Trophoblast cell (in vitro differentiated cells and primary cell): ENCODE measurements at regions not wholly inside any gene's neighbourhood (a gene's known extent, or its start where the extent isn't known, plus 50 kb on each side); places are given as distances from the start of the nearest gene placed in this dataset.

ENCODE experiments used
- DNase-seq, 2 donors: peaks; one replicate each; pipeline ENCODE4 v3.0.0-alpha.2; 2016
- H2AFZ ChIP-seq: 2 replicates; pipeline ENCODE4 v1.6.1; 2013; ENCODE audit warnings: low read length, moderate library complexity, mild to moderate bottlenecking; ENCODE audit not compliant: insufficient read depth, poor library complexity
- H2AK5ac ChIP-seq: 2 replicates; pipeline ENCODE4 v1.6.1; 2013; ENCODE audit warnings: mild to moderate bottlenecking, low read length
- H2BK120ac ChIP-seq: 2 replicates; pipeline ENCODE4 v1.6.1; 2013; ENCODE audit warnings: low read length, mild to moderate bottlenecking, moderate library complexity; ENCODE audit not compliant: insufficient read depth, poor library complexity
- H2BK12ac ChIP-seq: 2 replicates; pipeline ENCODE4 v1.6.1; 2013; ENCODE audit warnings: mild to moderate bottlenecking, low read length, moderate library complexity
- H2BK5ac ChIP-seq: 2 replicates; pipeline ENCODE4 v1.6.1; 2013; ENCODE audit warnings: low read length, low read depth, moderate library complexity, mild to moderate bottlenecking; ENCODE audit not compliant: poor library complexity
- H3K14ac ChIP-seq: 2 replicates; pipeline ENCODE4 v1.6.1; 2013; ENCODE audit warnings: mild to moderate bottlenecking, low read length
- H3K18ac ChIP-seq: 2 replicates; pipeline ENCODE4 v1.6.1; 2013; ENCODE audit warnings: mild to moderate bottlenecking, low read length
- H3K23ac ChIP-seq: 2 replicates; pipeline ENCODE4 v1.6.1; 2013; ENCODE audit warnings: low read length
- H3K27ac ChIP-seq: 2 replicates; pipeline ENCODE4 v1.5.1; 2013; ENCODE audit warnings: low read depth, mild to moderate bottlenecking, inconsistent platforms, low read length, moderate library complexity
- H3K27me3 ChIP-seq: 2 replicates; pipeline ENCODE4 v1.6.1; 2013; ENCODE audit warnings: inconsistent platforms, mild to moderate bottlenecking, low read length, moderate library complexity; ENCODE audit not compliant: insufficient read depth
- H3K36me3 ChIP-seq, 2 experiments: 1 replicate in 1 of 2; 2 replicates in 1 of 2; pipeline ENCODE4 v1.6.1; 2013; ENCODE audit warnings: low read length in 2 of 2, mild to moderate bottlenecking in 2 of 2, moderate library complexity in 1 of 2; ENCODE audit not compliant: insufficient read depth in 2 of 2, control insufficient read depth in 1 of 2
- H3K4ac ChIP-seq: 2 replicates; pipeline ENCODE4 v1.6.1; 2013; ENCODE audit warnings: low read depth, mild to moderate bottlenecking, low read length, moderate library complexity
- H3K4me1 ChIP-seq, 2 experiments: 1 replicate in 1 of 2; 2 replicates in 1 of 2; pipeline ENCODE4 v1.6.1; 2013; ENCODE audit warnings: low read length in 2 of 2, mild to moderate bottlenecking in 2 of 2, moderate library complexity in 1 of 2; ENCODE audit not compliant: insufficient read depth in 2 of 2, control insufficient read depth in 1 of 2
- H3K4me2 ChIP-seq: 2 replicates; pipeline ENCODE4 v1.6.1; 2013; ENCODE audit warnings: inconsistent platforms, mild to moderate bottlenecking, low read length, moderate library complexity
- H3K4me3 ChIP-seq: 2 replicates; pipeline ENCODE4 v1.5.1; 2013; ENCODE audit warnings: mild to moderate bottlenecking, low read depth, low read length, inconsistent platforms
- H3K79me1 ChIP-seq: one replicate; pipeline ENCODE4 v1.6.1; 2013; ENCODE audit warnings: low read length
- H3K79me2 ChIP-seq: 2 replicates; pipeline ENCODE4 v1.6.1; 2013; ENCODE audit warnings: low read length, mild to moderate bottlenecking; ENCODE audit not compliant: control insufficient read depth, insufficient read depth, poor library complexity
- H3K9ac ChIP-seq: 2 replicates; pipeline ENCODE4 v1.6.1; 2013; ENCODE audit warnings: mild to moderate bottlenecking, low read length
- H3K9me3 ChIP-seq: 2 replicates; pipeline ENCODE4 v1.6.1; 2013; ENCODE audit warnings: low read depth, mild to moderate bottlenecking, control low read depth, inconsistent platforms, low read length; ENCODE audit not compliant: insufficient read depth
- H4K12ac ChIP-seq: 2 replicates; pipeline ENCODE4 v1.6.1; 2013; ENCODE audit warnings: low read depth, mild to moderate bottlenecking, low read length, moderate library complexity
- H4K8ac ChIP-seq: 2 replicates; pipeline ENCODE4 v1.6.1; 2013; ENCODE audit warnings: low read depth, mild to moderate bottlenecking, low read length, moderate library complexity
- H4K91ac ChIP-seq: one replicate; pipeline ENCODE4 v1.6.1; 2013; ENCODE audit warnings: low read depth, mild to moderate bottlenecking, low read length, moderate library complexity
- WGBS: extraction: QIAGEN DNeasy Blood & Tissue Kit; methylation state at CpG from one replicate; pipeline ENCODE4 v1.1.7; 2013; ENCODE audit warnings: missing lambda C conversion rate; ENCODE audit not compliant: insufficient read length, insufficient coverage; ENCODE audit errors: extremely low coverage; 5-methylcytosine and 5-hydroxymethylcytosine counted together

GRCh38 chr1:5774019-5774418 lies 218.2 kb downstream of the NPHP4 start:
- no peak overlapping the region for H3K23ac ChIP-seq
- no peak overlapping the region for H3K18ac ChIP-seq
- no peak overlapping the region for H3K4me2 ChIP-seq
- no peak overlapping the region for H3K14ac ChIP-seq
- no peaks in the 10 kb centered on the region for H3K9me3 ChIP-seq
- no peak overlapping the region for H2AFZ ChIP-seq
- H4K91ac ChIP-seq: no peak overlapping the region
- DNase-seq: no peak
- H3K36me3 ChIP-seq: no peaks in the 10 kb centered on the region
- H2BK12ac ChIP-seq: no peak overlapping the region
- no peaks in the 10 kb centered on the region for H3K27me3 ChIP-seq
- H4K8ac ChIP-seq: no peak overlapping the region
- H3K79me1 ChIP-seq: no peaks in the 10 kb centered on the region
- no peaks in the 10 kb centered on the region for H3K79me2 ChIP-seq
- no peaks in the 10 kb centered on the region for H3K4me1 ChIP-seq
- no peak overlapping the region for H2BK5ac ChIP-seq
- no CpG with 5 or more reads among the region's 6 CpGs for WGBS
- no peak overlapping the region for H3K9ac ChIP-seq
- H3K4ac ChIP-seq: no peak overlapping the region
- H2AK5ac ChIP-seq: no peak overlapping the region
- no peak overlapping the region for H2BK120ac ChIP-seq
- H3K4me3 ChIP-seq: no peak overlapping the region
- no peak overlapping the region for H4K12ac ChIP-seq
- no peak overlapping the region for H3K27ac ChIP-seq

- Histone ChIP-seq H3K27me3 (no peaks in the 10 kb centered on the region), H3K79me1 (no peaks in the 10 kb centered on the region), H4K91ac (no peak overlapping the region), H4K12ac (no peak overlapping the region), H2BK5ac (no peak overlapping the region), H4K8ac (no peak overlapping the region), H3K79me2 (no peaks in the 10 kb centered on the region), H3K9ac (no peak overlapping the region), H2BK12ac (no peak overlapping the region), H3K4me1 (no peaks in the 10 kb centered on the region), H3K9me3 (no peaks in the 10 kb centered on the region), H2AK5ac (no peak overlapping the region), H2AFZ (no peak overlapping the region), H3K18ac (no peak overlapping the region), H3K23ac (no peak overlapping the region), H3K4me2 (no peak overlapping the region), H3K4me3 (no peak overlapping the region), H3K36me3 (no peaks in the 10 kb centered on the region), H2BK120ac (no peak overlapping the region), H3K27ac (no peak overlapping the region), H3K14ac (no peak overlapping the region), H3K4ac (no peak overlapping the region)
- no peak for DNase-seq
- WGBS: no CpG with 5 or more reads among the region's 2 CpGs
Measured at GRCh38 chr1:5771788-5772187, 220.4 kb downstream of the NPHP4 start.

- Histone ChIP-seq H3K79me1 (no peaks in the 10 kb centered on the region), H3K36me3 (no peaks in the 10 kb centered on the region), H3K23ac (no peak overlapping the region), H3K4me2 (no peak overlapping the region), H2BK5ac (no peak overlapping the region), H4K8ac (no peak overlapping the region), H4K12ac (no peak overlapping the region), H3K4me3 (no peak overlapping the region), H4K91ac (no peak overlapping the region), H3K4ac (no peak overlapping the region), H2AK5ac (no peak overlapping the region), H2BK120ac (no peak overlapping the region), H3K4me1 (peaks cover 0 to 4% of the 10 kb centered on the region in 2 experiments), H3K18ac (no peak overlapping the region), H2BK12ac (no peak overlapping the region), H3K9ac (no peak overlapping the region), H3K27me3 (no peaks in the 10 kb centered on the region), H3K27ac (no peak overlapping the region), H2AFZ (no peak overlapping the region), H3K14ac (no peak overlapping the region), H3K79me2 (no peaks in the 10 kb centered on the region), H3K9me3 (peaks cover 3% of the 10 kb centered on the region)
- no CpG with 5 or more reads among the region's 23 CpGs for WGBS
- no peak for DNase-seq
Measured at GRCh38 chr1:5770981-5771765, 221.1 kb downstream of the NPHP4 start.

- Histone ChIP-seq H3K4me2 (no peak overlapping the region), H3K27ac (no peak overlapping the region), H4K8ac (no peak overlapping the region), H2BK120ac (no peak overlapping the region), H3K4me1 (peaks cover 6 to 8% of the 10 kb centered on the region in 2 experiments), H4K12ac (no peak overlapping the region), H2BK12ac (no peak overlapping the region), H3K79me1 (no peaks in the 10 kb centered on the region), H3K18ac (no peak overlapping the region), H4K91ac (no peak overlapping the region), H3K27me3 (no peaks in the 10 kb centered on the region), H3K79me2 (no peaks in the 10 kb centered on the region), H3K14ac (no peak overlapping the region), H2BK5ac (no peak overlapping the region), H3K23ac (no peak overlapping the region), H3K9me3 (peaks cover 3% of the 10 kb centered on the region), H2AFZ (no peak overlapping the region), H3K4ac (no peak overlapping the region), H2AK5ac (no peak overlapping the region), H3K36me3 (no peaks in the 10 kb centered on the region), H3K9ac (no peak overlapping the region), H3K4me3 (no peak overlapping the region)
- no CpG with 5 or more reads among the region's 5 CpGs for WGBS
- DNase-seq: no peak
Measured at GRCh38 chr1:5769760-5770159, 222.5 kb downstream of the NPHP4 start.
